Ramos (cell line): ENCODE measurements at regions not wholly inside any gene's neighbourhood (a gene's known extent, or its start where the extent isn't known, plus 50 kb on each side); places are given as distances from the start of the nearest gene placed in this dataset.

Experiments used
- in situ Hi-C: fragments of 300-500 bp; cut with MboI; formaldehyde crosslinking; loops from one replicate; pipeline ENCODE4 v1.14.3; 2022; ENCODE audit warnings: low sequenced_read_pairs; ENCODE audit not compliant: unreplicated experiment

GRCh38 chr9:108621991-108622855 is 233.6 kb downstream of the ACTL7B start:
- in situ Hi-C loops, result no loop called here

GRCh38 chr9:108620767-108621166 is 235.0 kb downstream of the ACTL7B start:
- in situ Hi-C loops, result no loop called here

GRCh38 chr9:108618906-108619550 is 236.8 kb downstream of the ACTL7B start:
- in situ Hi-C loops, result no loop called here

GRCh38 chr9:108617676-108618075 is 238.1 kb downstream of the ACTL7B start:
- in situ Hi-C loops, result no loop called here

- in situ Hi-C loops, result no loop called here
These were observed 240.6 kb downstream of the ACTL7B start for GRCh38 chr9:108615152-108615551.

- in situ Hi-C loops, result no loop called here
These were observed 243.3 kb downstream of the ACTL7B start for GRCh38 chr9:108612513-108612912.

GRCh38 chr9:108609897-108610253 is 245.9 kb downstream of the ACTL7B start:
- in situ Hi-C loops, result no loop called here

- in situ Hi-C loops, result no loop called here
These were observed 246.4 kb downstream of the ACTL7B start for GRCh38 chr9:108609227-108609896.

- in situ Hi-C loops, result no loop called here
These were observed 248.2 kb downstream of the ACTL7B start for GRCh38 chr9:108607607-108608006.

GRCh38 chr9:108606401-108606800 is 249.4 kb downstream of the ACTL7B start:
- in situ Hi-C loops, result no loop called here

- in situ Hi-C loops, result no loop called here
These were observed 252.6 kb downstream of the ACTL7B start for GRCh38 chr9:108603141-108603540.

GRCh38 chr9:108600896-108601295 is 254.9 kb downstream of the ACTL7B start:
- in situ Hi-C loops, result no loop called here

GRCh38 chr9:108599571-108599970 is 256.2 kb downstream of the ACTL7B start:
- in situ Hi-C loops, result no loop called here

GRCh38 chr9:108591121-108591520 is 264.7 kb downstream of the ACTL7B start:
- in situ Hi-C loops, result no loop called here

- in situ Hi-C loops, result no loop called here
These were observed 267.5 kb downstream of the ACTL7B start for GRCh38 chr9:108588246-108588645.

GRCh38 chr9:108586471-108587139 is 269.2 kb downstream of the ACTL7B start:
- in situ Hi-C loops, result no loop called here

- in situ Hi-C loops, result no loop called here
These were observed 270.9 kb downstream of the ACTL7B start for GRCh38 chr9:108584860-108585259.

GRCh38 chr9:108582726-108583125 is 273.1 kb downstream of the ACTL7B start:
- in situ Hi-C loops, result no loop called here

- in situ Hi-C loops, result no loop called here
These were observed 275.9 kb downstream of the ACTL7B start for GRCh38 chr9:108579757-108580439.

- in situ Hi-C loops, result no loop called here
These were observed 280.5 kb downstream of the ACTL7B start for GRCh38 chr9:108575276-108575675.
